Urinary bladder (tissue), 3 donors: ENCODE measurements at regions not wholly inside any gene's neighbourhood (a gene's known extent, or its start where the extent isn't known, plus 50 kb on each side); places are given as distances from the start of the nearest gene placed in this dataset.

ENCODE experiments used
- DNase-seq: peaks from one replicate; pipeline ENCODE4 v3.0.0-alpha.2; 2015; ENCODE audit errors: extremely low spot score
- H3K27ac ChIP-seq: one replicate; pipeline ENCODE4 v1.5.1; 2013; ENCODE audit warnings: low read depth, mild to moderate bottlenecking, moderate library complexity
- H3K36me3 ChIP-seq: one replicate; pipeline ENCODE4 v1.6.1; 2013; ENCODE audit warnings: mild to moderate bottlenecking, moderate library complexity; ENCODE audit not compliant: insufficient read depth
- H3K4me1 ChIP-seq: one replicate; pipeline ENCODE4 v1.6.1; 2013; ENCODE audit warnings: mild to moderate bottlenecking, moderate library complexity; ENCODE audit not compliant: insufficient read depth
- H3K4me3 ChIP-seq: one replicate; pipeline ENCODE4 v1.5.1; 2013; ENCODE audit warnings: low read depth, low read length
- WGBS: extraction: QIAGEN DNeasy Blood & Tissue Kit; methylation state at CpG from one replicate; pipeline ENCODE4 v1.1.7; 2013; 5-methylcytosine and 5-hydroxymethylcytosine counted together
- donor health status: healthy with polysubstance abuse.
- donor health status: healthy.

DNA sequence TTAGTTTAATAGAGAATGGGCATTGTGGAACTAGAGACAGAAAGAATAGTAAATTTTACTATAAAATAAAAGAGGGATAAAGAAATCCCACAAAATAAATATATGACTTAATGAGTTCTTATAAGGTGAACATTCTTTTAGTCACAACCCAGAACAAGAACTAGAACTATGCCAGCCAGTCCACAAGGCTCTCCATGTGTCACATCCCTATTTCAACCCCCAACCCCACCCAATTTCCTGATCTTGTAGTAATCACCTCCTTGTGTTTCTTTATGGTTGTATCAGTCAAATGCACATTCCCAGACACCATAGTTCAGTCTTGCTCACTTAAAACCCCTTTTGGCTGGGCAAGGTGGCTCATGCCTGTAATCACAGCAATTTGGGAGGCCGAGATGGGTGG lies 662.3 kb upstream of the CAMK1G start:
- Histone ChIP-seq H3K4me3 (no peak overlapping the region), H3K27ac (no peak overlapping the region), H3K36me3 (no peaks in the 10 kb centered on the region), H3K4me1 (no peaks in the 10 kb centered on the region)
- DNase-seq = no peak
- 96% methylated on average over 1 of the region's 1 CpG for WGBS

DNA sequence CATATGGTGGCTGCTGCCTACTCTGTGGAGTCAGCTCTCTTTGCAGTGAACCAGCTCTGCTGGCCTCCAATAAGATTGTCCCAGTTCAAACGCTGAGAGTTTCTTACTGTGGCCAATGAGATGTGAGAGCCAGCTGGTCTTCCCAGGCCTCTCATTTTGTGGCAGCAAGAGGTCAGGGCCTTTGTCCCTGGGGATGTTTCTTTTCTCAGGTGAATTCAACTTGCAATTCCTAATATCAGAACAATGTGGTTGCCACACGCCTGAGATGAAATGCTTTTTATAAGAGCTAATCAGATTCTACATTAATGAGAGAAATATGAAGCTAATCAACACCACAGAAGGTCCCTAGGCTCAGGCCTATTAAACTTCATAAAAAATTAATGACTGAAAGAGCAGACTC lies 660.1 kb upstream of the CAMK1G start:
- WGBS = 82% methylated on average over 2 of the region's 2 CpGs
- no peak for DNase-seq
- Histone ChIP-seq H3K4me1 (no peaks in the 10 kb centered on the region), H3K27ac (no peak overlapping the region), H3K4me3 (no peak overlapping the region), H3K36me3 (no peaks in the 10 kb centered on the region)

DNA sequence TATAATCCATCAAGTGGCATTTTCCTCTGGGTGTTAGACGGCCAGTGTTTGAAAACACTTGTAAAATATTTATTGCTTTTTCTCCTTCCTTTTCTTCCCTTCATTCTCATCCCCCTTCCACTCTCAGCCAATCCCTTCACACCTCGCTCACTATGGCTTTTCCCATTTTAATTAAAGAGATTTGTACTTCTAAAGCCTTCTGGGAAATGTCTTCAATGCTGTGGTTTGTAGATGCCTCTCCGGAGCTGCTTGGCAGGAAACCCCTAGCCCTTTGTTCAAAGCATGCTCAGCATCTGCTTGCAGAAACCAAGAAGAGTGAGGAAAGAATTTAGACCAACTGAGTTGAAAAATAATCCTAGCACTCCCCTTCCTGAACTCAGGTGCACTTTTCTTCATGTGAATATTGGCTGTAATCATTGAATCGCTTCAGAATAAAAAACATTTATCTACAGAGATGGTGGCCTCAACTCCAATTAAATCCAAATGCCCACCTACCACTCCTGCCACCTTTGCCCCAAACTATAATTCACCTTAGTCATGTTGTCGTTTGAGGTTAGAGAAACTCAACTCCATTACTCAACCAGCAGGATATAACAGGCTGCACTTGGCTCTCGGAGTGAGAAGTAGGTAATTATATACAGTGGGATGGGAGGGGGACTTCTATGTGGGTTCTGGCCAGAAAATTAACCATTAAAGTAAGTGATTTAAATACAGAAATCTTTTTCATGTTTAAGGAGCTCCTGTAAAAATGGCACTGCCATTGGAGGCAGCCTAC lies 659.4 kb upstream of the CAMK1G start:
- H3K27ac ChIP-seq = no peak overlapping the region
- 70% methylated on average over 6 of the region's 6 CpGs for WGBS
- no peak overlapping the region for H3K4me3 ChIP-seq
- no peaks in the 10 kb centered on the region for H3K36me3 ChIP-seq
- no peak for DNase-seq
- H3K4me1 ChIP-seq = no peaks in the 10 kb centered on the region

DNA sequence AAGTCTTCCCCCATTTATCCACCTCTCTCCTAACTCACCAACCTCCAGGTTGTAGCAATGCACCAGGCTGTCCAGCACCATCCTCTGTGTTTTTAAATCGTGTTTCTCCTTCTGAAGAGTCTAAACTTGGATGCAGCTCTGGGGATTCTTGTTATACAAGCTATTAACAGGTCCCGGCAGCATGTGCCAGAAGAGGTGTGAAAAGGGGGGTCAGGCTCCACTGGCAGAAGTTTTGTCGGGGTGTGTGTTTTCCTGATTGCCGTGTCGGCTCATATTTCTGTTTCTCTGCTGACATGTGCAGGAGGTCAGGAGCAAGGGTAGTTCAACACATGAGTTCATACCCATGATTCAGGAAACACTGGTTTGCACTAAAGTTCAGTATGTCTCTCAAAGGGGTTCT lies 658.6 kb upstream of the CAMK1G start:
- WGBS = 65% methylated on average over 5 of the region's 5 CpGs
- no peaks in the 10 kb centered on the region for H3K4me1 ChIP-seq
- no peaks in the 10 kb centered on the region for H3K36me3 ChIP-seq
- DNase-seq = no peak
- H3K4me3 ChIP-seq = no peak overlapping the region
- H3K27ac ChIP-seq = no peak overlapping the region

DNA sequence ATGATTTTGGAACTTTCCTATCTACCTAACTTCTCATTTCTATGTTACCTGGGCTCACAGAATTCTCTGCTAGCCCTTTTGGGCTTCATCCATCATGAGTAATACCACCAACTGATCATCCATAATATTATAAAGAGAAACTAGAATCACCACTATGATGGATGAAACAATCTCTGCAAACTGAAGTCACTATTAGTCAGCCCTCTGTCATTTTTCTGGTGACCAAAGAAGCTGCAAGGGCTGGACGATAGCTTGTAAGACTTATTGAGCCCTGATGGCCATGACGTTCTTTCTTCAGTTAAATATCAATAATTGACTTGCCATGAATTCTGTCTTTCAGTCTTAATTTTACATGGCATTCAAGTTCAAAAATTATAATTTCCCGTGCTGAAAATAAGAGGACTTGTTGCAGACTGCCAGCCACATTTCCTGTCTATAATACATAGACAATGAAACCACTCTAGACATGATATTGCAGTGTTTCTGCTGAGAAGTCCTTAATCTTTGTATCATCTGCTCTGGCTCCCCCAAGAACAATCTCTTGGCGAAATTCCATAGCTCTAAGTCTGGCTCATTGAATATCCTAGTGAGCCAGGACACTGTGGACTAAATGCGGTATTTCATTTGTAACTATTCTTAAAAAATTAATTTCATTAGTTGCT lies 655.0 kb upstream of the CAMK1G start:
- no peak for DNase-seq
- no peak overlapping the region for H3K4me3 ChIP-seq
- H3K36me3 ChIP-seq = no peaks in the 10 kb centered on the region
- 71% methylated on average over 5 of the region's 5 CpGs for WGBS
- no peak overlapping the region for H3K27ac ChIP-seq
- no peaks in the 10 kb centered on the region for H3K4me1 ChIP-seq

DNA sequence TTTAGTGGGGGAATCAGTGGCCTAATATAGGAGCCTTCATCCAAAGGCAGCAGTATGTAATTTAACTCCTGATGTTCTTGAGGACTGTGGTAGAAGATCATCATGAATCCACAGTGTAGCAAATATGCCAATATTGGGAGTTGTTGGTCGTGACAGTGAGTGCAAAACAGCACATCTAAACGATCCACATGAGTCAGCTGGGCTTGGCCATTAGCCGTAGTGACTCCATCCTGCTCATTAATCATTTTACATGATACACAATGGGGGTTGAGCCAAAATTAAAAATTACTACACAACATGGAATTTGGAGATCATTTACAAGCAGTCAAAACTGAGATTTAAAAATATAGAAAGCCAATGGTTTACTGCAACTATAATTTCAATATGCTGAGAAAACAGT lies 653.9 kb upstream of the CAMK1G start:
- H3K36me3 ChIP-seq = no peaks in the 10 kb centered on the region
- H3K4me3 ChIP-seq = no peak overlapping the region
- H3K27ac ChIP-seq = no peak overlapping the region
- whole genome bisulfite sequencing = 50% methylated on average over 3 of the region's 3 CpGs
- H3K4me1 ChIP-seq = no peaks in the 10 kb centered on the region
- DNase-seq = no peak

DNA sequence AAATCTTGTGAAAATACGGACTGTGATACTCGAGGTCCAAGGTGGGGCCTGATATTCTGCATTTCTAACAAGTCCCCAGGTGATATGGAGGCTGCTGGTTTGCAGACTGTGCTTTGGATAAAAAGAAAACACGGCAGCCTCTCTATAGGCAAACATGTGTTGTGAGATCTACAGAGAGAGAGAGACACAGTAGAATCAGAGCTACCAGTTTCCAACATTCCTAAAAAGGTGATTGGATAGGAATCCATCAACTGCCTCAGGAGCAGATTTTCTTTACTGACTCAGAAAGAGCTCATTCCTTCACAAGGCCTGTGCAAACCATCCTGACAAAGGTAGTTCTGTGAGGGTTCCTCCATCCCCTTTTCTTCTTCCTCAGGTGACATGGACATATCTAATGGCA lies 651.6 kb upstream of the CAMK1G start:
- Histone ChIP-seq H3K27ac (no peak overlapping the region), H3K36me3 (no peaks in the 10 kb centered on the region), H3K4me1 (no peaks in the 10 kb centered on the region), H3K4me3 (no peak overlapping the region)
- no peak for DNase-seq
- 82% methylated on average over 3 of the region's 3 CpGs for WGBS

DNA sequence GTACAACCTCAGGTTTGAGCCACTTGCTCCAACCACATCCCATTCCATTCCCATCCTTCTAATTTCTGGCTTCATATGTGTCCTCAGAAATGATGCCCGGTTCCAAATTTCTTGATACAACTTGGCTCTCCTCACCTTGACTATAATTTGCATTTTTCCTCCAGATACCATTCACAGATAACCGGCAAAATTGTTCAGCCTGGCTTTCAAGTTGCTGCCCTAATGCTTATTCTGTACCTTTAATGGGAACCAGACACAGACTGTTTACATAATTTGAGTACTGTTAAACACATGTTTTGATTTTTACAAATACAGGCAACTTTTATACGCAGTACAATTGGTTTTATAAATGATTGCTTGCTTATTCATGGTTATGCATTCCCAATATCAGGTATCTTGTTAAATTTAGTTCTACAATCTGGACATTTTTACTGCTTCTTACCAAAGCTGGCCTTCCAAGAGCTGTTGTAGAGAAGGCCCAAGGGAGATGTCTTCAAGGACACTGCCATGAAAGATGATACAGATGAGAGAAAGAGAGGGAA lies 649.5 kb upstream of the CAMK1G start:
- Histone ChIP-seq H3K4me1 (no peaks in the 10 kb centered on the region), H3K27ac (no peak overlapping the region), H3K4me3 (no peak overlapping the region), H3K36me3 (no peaks in the 10 kb centered on the region)
- no peak for DNase-seq
- 56% methylated on average over 3 of the region's 3 CpGs for WGBS

DNA sequence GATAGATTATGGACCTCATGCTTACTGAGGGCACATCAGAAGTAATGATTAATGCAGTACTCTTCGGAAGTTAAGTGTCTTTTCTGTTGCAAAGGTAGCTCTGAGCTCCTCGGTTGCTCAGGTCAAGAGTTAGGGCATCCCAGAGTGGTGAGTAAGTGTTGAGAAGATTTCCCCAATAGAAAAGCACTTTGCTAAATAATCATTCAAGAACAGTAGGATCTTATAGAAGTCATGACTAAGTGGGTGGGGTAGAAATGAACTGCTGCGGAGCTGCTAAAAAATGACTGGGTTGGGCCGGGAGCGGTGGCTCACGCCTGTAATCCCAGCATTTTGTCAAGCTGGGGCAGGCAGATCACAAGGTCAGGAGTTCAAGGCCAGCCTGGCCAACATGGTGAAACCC lies 648.6 kb upstream of the CAMK1G start:
- no peak for DNase-seq
- Histone ChIP-seq H3K4me3 (no peak overlapping the region), H3K27ac (no peak overlapping the region), H3K4me1 (no peaks in the 10 kb centered on the region), H3K36me3 (no peaks in the 10 kb centered on the region)
- WGBS = 91% methylated on average over 6 of the region's 6 CpGs

DNA sequence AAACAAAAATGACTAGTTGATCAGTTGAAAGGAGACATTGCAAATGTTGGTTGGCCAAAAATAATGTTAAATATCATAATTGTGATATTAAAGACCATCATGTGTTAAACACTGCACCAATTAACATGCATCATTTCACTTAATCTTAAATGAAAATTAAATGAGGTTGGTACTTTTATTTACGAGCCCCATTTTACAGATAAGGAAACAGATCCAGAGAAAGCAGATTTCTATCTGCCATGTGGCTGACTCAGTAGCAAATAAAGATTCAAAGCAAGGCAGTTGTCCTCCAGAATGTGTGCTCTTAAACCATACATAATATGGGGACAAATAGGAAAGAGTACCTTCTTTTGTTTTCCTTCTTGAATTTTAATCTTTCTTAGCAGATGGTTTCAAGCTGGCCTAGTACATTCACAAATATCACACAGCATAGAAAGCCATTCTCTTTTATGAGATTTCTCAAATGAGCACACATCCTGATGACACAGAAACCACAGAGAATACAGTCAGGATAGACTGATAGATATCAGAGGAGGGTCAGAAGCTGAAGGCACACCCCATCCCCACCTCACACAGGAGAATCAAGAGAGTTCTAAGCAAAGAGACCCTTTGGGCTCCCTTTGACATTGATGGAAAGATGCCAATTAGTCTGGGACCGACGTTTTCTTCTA lies 647.9 kb upstream of the CAMK1G start:
- DNase-seq = no peak
- H3K4me1 ChIP-seq = no peaks in the 10 kb centered on the region
- WGBS = 75% methylated on average over 3 of the region's 3 CpGs
- H3K4me3 ChIP-seq = no peak overlapping the region
- no peaks in the 10 kb centered on the region for H3K36me3 ChIP-seq
- H3K27ac ChIP-seq = no peak overlapping the region

DNA sequence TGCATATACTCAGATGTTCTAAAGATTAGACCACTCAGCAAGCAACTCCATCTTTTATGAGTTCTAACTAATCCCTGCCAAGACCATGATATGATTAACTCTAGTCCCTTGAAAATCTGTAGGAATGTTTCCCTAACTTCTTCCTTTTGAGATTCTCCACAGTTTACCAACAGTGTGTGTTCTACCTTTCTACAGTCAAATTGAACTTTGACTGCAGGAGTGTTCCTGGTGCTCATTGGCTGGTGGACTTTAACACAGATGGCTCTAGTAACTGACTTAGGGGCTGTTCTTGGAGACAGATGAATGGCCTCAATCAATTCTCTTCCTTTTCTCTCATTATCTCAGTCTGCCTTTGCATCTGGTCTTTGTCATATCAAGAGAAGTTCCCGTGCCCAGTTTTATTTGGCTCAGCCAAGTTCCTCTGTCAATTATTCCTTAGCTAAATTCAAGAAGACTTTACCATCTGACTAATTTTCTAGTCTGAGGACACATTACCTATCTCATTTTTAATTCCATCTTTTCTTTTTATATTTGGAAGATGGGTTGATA lies 643.9 kb upstream of the CAMK1G start:
- Histone ChIP-seq H3K4me1 (no peaks in the 10 kb centered on the region), H3K4me3 (no peak overlapping the region), H3K36me3 (no peaks in the 10 kb centered on the region), H3K27ac (no peak overlapping the region)
- no peak for DNase-seq
- 35% methylated on average over 1 of the region's 1 CpG for WGBS

DNA sequence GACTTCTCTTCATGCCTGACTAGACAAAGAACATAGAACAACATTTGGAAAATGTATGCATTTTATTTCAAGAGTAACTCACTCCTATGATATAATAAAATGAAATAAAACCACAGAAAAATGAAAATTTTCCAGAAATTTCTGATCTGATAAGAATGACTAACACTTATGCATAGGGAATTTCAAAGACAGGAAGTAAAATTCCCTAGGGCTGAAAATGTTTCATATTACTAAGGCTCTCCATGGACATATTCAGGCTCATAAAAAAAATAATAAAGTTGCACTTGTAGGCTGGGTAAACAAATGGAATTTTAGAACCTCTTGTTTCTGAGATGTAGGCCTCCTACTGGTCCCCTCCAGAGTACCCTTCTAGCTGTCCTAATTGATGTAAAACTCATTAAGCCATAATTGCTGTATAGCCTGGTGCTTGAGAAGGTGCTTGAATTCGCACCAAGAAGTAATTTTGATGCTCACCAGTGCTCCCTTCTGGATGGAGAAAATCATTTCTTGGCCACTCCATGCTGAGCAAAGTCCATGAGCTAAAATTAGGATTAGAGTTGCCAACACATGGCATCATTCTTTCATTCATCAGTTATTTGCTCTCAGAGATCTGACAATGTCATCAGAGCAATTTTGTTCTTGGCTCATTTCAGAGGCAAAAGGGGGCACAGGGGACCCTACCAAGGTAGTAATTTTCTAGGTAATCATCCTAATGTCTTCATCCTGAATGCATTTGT lies 641.0 kb upstream of the CAMK1G start:
- no peaks in the 10 kb centered on the region for H3K4me1 ChIP-seq
- H3K4me3 ChIP-seq = no peak overlapping the region
- no peak overlapping the region for H3K27ac ChIP-seq
- WGBS = 96% methylated on average over 1 of the region's 1 CpG
- DNase-seq = no peak
- H3K36me3 ChIP-seq = no peaks in the 10 kb centered on the region

DNA sequence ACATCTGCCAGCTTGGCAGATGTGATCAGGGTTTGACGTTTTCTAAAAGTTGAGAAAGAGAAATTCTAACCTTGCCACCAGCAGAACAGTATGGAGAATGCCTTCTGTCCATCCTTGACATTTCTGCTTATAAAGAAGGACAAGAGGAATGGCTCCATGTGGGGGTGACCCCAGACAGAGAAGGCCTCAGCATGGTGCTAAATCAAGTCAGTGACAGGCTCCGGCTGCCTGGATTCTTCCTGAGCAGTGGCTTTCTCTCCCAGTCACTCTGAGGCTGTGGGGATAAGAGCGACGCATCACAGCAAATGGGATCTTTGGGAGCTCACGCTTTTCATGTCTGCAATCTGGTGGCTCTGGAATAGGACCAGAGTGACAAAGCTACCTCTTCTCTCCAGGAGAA lies 640.2 kb upstream of the CAMK1G start:
- Histone ChIP-seq H3K4me3 (no peak overlapping the region), H3K36me3 (no peaks in the 10 kb centered on the region), H3K27ac (no peak overlapping the region), H3K4me1 (no peaks in the 10 kb centered on the region)
- 95% methylated on average over 5 of the region's 5 CpGs for WGBS
- no peak for DNase-seq
